NCI-H526 (cell line): ENCODE measurements at regions not wholly inside any gene's neighbourhood (a gene's known extent, or its start where the extent isn't known, plus 50 kb on each side); places are given as distances from the start of the nearest gene placed in this dataset.
"Not testable (repeated sequence)": the region's sequence is repeated elsewhere in the genome, so short reads cannot be mapped to it uniquely, and the experiment has no call there.

ENCODE experiments used
- DNase-seq, 2 experiments: peaks; one replicate each; lab custom pipeline; 2025; lab: John Stamatoyannopoulos, UW

DNA sequence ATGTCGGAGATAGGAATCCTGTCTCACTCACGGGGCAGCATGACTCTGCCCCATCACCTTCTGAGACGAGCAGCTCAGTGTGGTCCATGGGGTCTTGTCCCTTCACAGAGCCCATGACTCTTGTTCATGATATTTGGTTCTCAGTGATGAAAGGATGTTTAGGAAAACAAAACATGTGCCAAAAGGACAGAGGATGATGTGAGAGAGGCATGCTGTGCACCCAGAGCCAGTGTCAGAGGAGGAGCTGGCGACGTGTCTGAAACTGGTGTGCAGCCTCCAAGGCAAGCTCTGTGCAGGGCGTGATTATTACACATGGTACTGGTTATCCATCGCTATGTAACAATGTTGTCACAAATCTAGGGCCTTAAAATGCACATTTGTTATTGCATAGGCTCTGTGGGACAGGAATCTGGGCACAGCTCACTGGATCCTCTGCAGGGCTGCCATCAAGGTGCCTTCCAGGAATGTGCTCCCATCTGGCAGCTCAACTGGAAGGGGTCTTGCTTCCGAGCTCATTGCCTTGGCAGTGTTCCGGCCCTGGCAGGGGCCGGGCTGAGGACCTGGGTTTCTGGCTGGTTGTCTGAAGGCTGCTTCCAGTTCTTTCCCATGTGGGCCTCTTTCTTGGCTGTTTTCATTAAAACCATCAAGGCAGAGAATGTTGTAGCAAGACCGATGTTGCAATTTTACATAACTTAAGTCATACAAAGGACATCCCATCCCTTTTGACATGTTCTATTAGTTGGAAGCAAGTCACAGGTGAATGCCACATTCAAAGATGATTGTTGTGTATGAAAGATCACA, 175.4 kb downstream of the ERMARD start:
- DNase-seq, result no peak

DNA sequence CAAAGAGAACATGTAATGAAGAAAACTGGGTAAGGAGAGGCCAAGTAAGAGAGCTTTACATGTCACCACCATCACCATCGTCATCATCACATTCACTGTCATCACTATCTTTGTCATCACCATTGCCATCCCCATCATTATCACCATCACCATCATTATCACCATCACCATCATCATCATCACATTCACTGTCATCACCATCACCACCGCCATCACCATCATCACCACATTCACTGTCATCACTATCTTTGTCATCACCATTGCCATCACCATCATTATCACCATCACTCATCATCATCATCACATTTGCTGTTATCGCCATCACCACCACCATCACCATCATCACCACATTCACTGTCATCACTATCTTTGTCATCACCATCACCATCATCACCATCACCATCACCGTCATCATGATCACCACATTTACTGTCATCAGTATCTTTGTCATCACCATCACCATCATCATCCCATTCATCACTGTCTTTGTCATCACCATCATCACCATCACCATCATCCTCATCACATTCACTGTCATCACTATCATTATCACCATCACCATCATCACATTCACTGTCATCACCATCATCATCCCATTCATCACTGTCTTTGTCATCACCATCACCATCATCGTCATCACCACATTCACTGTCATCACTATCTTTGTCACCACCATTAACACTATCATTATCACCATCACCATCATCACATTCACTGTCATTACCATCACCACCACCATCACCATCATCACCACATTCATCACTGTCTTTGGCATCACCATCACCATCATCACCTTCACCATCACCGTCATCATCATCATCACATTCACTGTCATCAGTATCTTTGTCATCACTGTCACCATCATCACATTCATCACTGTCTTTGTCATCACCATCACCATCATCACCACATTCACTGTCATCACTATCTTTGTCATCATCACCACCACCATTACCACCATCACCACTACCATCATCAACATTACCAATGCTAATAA, 172.3 kb downstream of the ERMARD start:
- no peak for DNase-seq

DNA sequence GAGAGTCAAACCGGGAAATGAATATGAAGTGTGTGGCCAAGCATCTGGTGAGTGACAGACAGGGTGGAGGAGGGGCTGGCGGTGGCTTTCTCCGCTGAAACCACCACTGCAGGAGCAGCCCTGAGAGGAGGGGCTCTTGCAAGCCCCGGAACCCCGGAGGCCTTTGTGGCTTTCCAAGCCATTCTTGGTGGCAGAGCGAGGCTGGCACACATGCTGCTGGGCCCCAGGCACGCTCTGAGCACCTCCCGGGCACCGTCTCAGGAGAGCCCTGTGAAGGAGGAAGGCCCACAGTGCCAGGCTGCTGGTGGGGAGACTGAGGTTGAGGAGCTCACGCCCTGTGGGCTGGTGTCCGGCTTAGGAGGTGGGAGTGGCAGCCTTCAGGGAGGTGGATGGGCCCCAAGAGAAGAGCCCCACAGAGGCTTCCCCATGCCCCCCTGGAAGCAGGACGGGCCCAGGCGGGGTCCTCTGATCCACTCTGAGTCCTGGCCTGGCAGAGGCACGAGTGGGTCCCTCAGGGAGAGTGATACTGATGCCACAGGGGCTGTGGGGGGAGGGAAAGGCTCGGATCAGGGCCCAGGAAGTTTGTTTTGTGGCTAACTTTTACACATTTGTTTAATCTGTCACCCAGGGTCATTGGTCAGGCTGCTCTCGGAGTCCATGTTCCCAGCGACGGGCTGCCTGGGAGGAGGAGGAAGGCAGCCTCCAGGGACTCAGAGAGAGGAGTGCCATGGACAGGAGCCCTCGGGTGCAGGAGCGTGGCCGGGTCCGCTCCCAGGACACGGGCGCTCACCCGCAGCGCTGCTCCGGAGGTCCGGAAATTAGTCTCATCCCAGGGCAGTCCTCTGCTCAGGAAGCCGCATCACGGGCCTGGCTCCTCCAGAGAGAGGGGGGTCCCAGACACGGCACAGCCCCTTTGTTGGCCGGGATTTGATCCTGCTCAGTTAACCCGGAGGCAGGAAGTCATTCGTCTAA, 170.7 kb downstream of the ERMARD start:
- no peak for DNase-seq

DNA sequence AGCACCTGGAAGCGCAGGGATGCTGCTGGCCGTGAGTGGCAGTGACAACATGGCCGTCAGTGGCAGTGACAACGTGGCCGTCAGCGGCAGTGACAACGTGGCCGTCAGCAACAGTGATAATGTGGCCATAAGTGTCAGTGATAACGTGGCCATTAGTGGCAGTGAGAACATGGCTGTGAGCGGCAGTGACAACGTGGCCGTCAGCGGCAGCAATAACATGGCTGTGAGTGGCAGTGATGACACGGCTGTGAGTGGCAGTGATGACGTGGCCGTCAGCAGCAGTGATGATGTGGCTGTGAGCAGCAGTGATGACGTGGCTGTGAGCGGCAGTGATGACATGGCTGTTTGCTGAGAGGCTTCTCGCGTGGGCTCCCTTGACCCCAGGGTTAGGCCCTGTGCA, 169.8 kb downstream of the ERMARD start:
- DNase-seq, result no peak

DNA sequence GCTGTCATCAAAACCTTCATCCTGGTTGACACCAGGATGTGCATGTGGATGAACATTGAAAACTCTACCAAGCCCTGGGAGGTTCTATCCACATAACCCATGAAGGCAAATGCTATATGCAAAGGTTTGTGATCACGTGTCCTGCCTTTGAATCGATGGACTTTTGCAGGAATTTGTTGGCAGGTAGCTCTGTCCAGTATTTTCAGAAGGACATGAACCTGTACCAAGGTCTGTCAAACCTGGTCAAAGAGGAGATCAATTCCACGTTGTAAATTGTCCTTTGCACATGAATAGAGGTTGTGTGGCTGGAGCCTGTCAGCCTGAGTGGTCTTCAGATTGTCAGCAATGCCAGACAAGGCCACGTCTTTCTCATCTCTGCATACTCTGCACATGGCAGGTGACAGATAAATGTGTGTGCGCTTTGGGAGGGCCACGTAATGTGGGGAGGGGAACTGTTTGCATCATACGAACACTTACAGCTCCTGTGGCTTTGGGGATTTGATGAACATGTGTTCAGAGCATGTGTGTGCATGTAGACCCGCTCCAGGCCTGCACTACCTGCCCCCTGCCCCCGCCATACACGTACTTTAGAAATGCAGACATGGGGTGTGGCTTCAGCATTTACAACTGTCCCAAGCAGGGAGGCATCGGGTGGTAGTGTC, 169.1 kb downstream of the ERMARD start:
- no peak for DNase-seq

DNA sequence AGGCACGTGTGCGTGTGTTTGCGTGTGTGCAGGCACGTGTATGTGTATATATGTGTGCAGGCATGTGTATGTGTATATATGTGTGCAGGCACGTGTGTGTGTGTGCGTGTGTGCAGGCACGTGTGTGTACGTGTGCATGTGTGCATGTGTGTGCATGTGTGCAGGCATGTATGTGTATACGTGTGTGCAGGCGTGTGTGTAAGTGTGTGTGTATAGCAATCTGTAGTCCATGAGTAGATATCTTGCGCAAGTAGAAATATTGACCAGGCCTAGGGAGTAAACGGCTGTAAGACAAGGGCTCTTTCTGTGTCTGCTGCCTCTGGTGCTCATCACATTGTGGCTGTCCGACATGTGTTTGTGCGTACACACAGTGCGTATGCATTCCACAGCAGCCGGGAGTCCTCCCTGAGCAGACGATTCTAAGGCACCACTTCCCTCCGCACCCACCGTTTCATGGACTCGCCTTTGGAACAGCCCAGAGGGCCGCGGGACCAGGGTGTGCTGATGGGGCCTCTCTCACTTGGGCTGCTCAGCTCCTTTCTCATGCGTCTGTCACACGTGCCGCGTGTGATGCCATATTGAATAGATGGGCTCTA, 167.6 kb downstream of the ERMARD start:
- DNase-seq, result no peak

DNA sequence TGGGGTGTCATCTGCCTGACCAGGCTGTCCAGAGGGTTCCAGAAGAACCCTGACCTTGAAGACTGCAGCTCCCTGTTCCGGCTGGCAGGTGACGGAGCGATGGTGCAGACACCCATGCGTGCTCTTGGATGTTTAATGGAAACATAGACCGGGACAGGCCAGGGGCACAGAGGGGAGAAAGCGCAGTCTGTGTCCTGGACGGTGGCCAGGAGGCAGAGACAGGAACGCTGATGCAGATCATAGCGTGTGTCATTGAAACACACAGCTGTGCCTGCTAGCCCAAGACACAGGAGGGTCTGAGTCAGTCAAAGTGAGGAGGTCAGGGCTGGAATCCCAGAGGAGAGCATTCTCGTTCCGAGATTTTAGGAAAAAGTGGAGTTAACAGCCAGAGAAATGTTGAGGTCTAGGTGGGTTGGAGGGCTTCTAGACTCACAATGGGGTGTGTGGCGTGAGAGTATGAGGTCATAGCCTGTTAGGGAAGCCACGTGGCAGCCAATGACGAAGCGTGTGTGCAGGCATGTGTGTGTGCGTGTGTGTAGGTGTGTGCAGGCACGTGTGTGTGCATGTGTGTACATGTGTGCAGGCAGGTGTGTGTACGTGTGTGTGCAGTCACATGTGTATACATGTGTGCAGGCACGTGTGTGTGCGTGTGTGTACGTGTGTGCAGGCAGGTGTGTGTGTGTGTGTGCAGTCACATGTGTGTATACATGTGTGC, 167.0 kb downstream of the ERMARD start:
- DNase-seq, result no peak

DNA sequence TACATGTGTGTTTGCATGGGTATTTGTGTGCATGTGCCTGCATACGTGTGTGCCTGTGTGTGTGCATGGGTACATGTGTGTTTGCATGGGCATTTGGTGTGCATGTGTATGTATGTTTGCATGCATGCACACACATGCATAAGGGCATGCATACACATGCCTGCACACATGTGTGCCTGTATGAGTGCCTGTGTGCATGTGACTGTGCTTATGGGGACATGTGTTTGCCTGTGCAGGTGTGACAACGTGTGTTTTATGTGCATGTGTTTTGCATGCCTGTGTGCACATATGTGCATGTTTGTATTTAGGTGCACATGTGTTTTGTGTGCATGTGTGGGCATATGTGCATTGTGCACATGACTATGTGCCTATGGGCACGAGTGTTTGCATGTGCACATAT, 165.7 kb downstream of the ERMARD start:
- DNase-seq, result no peak

DNA sequence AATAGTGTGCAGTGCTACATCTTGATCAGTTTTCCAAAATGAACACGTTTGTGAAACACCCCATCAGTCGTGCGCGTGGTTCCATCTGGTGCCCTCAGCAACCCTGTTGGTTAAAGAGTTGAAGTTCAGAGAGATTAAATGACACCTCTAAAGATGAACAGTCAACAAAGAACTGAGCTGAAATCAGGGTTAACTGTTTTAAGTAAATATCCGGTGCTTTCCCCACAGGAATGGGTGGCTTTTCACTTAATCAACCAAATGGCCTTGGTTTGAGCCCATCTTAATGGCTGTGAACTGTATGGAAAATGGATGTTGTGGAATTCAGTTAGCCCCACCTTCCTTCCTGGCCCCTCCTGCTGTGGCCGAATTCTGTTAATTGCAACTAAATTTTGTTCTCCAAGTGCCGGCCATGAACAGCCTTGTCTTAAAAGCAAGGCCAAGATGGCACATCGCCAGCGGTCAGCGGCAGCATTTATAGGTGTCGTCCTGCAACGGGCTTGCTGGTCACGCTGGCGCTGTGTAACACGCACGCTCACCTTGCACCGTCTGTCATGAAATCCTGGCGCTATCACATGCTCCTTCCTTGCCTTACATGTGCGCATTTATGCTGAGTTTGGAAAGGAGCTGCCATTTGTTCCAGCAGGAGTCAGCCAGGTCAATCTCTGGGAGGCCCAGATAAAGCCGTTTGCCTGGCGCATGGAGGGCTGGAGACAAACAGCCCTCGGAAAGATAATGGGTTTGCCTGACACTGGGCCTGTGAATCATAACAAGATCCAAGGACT, 164.5 kb downstream of the ERMARD start:
- DNase-seq, result no peak

DNA sequence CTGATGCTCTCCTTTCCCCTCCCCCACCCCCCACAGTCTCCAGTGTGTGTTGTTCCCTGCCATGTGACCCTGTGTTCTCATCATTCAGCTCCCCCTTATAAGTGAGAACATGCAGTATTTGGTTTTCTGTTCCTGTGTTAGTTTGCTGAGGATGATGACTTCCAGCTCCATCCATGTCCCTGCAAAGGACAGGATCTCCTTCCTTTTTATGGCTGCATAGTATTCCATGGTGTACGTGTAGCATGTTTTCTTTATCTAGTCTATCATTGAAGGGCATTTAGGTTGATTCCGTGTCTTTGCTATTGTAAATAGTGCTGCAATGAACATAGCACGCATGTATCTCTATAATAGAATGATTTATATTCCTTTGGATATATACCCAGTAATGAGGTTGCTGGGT, 162.3 kb downstream of the ERMARD start:
- not testable (repeated sequence) for DNase-seq

DNA sequence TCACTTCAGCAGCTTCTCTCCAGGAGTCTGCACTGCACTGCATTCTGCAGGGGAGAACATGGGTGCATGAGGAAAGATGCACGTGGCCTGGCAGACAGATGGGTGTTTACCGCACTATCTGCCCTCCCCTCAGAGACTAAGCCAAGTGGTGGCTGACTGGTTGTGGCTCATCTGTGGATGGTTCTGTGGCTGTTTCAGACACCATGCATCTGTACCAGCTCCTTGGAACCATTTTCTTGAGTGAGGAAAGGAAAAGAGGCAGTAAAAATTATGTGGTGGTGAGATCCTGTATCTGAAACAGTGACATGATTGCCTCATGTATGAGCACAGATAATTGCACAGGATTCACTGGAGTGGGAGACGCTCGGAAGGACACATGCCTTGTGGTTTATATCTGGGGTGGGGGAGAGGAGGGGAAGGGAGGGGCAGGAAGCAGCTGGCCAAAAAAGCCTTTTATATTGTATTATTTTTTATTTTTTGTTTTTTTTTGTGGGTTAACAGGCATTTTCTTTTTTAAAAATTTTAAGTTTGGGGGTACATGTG, 161.7 kb downstream of the ERMARD start:
- DNase-seq, result no peak

DNA sequence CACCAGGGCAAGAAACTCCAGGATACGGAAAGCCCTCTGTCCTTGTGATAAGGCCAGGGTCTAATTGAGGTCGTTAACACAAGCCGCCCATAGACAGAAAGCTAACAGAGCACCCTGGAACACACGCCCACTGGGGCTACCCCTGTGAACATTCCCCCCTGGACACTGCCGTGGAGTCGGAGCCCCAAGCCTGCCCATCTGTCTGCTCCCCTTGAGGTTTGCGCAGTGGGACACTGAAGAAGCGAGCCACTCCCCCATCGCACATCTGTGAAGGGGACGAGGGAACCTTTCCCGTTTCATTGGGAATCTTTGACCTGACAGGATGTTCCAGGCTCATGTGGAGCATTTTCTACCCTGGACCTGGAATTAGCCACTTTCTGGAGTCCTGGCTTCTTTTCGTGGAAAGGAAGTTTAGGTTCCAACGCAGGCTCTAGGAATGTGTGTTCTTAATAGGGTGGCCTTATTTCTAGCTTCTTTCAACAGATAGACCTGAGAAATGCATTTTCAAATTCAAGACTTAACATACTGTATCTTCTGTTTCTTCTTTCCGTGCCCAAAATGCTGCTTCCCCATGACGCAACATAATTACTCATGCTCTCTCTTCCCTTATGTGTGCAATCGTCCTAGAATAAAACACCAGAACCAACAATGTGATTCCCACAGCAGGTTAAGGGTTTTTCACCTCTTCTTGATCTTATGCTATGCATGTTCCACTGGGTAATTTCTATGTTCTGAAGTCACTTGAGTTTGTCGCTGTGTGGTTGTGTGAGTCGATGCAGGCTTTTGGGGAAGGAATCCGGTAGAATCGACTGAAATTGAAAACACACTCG, 161.1 kb downstream of the ERMARD start:
- no peak for DNase-seq

DNA sequence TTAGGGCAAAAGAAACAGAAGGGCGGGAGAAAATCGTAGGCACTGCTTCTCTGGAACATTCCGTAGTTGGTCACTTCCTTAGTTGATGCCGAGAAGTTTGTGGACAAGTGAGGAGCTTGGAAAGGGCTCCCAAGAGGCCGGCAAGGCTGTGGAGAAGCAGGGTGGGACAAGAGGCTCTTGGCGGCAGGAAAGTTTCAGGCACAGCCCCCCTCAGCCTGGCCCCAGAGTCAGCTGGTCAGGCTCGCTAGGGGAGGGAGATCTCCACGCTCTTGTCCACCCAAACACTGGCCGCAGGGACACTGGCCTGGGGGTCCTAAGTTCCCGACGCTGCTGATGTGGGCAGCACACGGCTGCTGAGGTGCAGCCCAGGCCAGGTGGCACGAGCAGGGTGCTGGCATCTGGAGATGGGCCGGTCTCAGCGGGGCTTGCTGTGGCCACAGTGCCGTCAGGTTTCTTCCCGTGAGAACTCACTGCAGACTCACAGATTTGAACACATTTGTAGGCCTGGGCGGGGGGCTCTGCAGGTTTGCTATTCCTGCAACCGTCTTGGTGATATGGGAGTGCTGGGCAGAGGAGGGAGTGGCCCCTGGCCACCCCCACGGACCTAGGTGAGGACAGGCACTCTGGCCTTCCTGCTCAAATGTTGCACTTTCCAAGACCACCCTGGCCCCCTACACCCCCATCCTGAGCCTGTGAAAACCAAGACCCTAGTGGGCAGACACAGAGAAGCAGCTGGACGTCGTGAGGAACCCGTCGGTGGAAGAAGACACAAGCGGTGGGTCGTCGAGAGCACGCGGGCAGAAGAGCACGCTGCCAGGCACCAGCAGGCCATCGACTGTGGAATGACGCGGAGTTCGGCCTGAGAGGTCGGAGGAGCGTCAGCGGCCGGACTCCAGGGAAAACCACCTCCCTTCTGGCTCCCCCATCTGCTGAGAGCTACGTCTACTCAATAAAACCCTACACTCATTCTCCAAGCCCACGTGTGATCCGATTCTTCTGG, 160.1 kb downstream of the ERMARD start:
- no peak for DNase-seq

DNA sequence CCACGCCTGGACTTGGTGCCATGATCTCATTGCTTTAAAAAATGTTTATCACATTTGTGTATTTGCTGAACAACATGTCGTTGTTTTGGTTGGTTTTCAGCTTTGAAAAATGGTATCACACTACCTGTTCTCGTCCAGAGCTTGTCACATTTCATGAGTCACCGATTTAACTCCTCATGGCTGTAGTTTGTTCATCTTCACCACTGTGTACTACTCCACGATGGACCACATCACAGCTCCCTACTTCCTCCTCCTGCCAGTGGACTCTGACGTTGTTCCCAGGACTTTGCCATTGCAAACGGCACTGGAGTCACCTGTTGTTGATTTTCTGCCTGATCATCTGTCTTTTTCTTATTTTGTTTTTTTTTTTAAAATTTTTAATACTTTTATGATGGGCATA, 157.7 kb downstream of the ERMARD start:
- no peak for DNase-seq

DNA sequence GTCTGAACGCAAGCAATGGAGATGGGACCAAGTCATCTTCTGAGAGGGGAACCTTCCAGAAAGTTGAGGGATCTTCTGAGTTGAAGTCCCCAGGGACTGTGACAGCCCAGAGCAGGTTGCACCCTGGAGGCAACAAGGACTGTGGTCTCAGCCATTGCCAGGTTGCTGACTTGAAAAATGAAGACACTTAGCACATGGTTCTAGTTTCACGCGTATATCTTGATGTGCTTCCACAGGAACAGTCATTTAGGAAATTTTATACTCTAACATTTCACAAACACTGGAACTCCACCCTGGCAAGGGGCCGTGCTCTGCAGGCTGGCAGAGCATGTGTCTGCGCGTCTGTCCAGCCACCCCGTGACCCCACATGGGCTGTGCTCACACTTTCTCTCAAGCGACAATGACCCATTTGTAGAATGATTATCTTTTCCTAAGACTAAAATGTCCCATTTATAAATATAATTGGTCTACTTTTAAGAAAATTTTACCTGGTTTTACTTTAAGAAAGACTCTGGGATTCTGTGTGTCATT, 157.0 kb downstream of the ERMARD start:
- DNase-seq, result no peak

DNA sequence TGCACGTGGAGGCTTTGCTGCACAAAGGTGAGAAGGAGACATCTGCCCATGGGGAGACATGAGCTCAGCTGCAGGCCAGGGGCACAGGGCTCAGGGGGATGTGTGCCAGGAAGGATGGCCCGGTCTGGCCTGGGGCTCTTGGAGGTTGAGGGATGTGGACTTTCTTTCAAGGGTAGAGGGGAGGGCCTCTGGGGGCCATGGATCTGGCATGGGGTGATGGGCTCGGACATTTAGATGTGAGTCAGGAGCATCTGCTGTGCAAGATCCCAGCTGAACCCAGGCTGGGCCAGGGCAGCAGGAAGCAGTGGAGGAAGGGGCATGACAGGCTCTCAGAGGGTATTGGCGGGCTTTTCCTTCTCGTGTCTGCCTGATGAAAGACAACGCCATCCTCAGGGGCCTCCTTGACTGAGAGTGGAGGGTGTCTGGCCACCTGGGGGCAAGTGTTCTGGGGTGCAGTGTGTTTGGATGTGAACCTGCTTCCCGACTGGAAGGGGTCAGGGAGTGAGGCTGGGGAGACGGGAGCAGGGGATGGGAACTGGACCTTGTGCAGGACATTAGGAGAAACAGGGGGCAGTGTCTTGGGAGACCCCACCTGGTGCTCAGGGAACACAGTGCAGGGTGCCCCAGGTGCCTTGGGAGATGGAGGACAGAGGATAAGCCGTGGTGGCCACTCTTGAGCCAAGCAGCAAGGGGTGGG, 156.1 kb downstream of the ERMARD start:
- DNase-seq, result no peak
